Natural killer cell (primary cell): ENCODE measurements at regions not wholly inside any gene's neighbourhood (a gene's known extent, or its start where the extent isn't known, plus 50 kb on each side); places are given as distances from the start of the nearest gene placed in this dataset.

Experiments used
- ATAC-seq, 3 donors: fragments of 150-1000 bp in 2 of 3; fragments of 200-7000 bp in 1 of 3; cut with Tn5 transposase; 1 replicate in 1 of 3; 2 replicates in 2 of 3; pipeline ENCODE4 v1.10.0; 2021; ENCODE audit warnings: mild to moderate bottlenecking in 2 of 3, moderate library complexity in 2 of 3
- DNase-seq, 2 donors: peaks; one replicate each; pipeline versions ENCODE4 v3.0.0 to v3.0.0-alpha.2; 2013 to 2021; ENCODE audit warnings: mixed read lengths in 1 of 2
- H3K27ac ChIP-seq: one replicate; pipeline ENCODE4 v1.5.1; 2013; ENCODE audit warnings: mild to moderate bottlenecking, low read length
- H3K27me3 ChIP-seq: one replicate; pipeline ENCODE4 v1.6.1; 2013; ENCODE audit warnings: low read length; ENCODE audit not compliant: control insufficient read depth, insufficient read depth
- H3K36me3 ChIP-seq: one replicate; pipeline ENCODE4 v1.6.1; 2013; ENCODE audit warnings: low read length; ENCODE audit not compliant: control insufficient read depth, insufficient read depth
- H3K4me1 ChIP-seq: one replicate; pipeline ENCODE4 v1.6.1; 2013; ENCODE audit warnings: low read length; ENCODE audit not compliant: control insufficient read depth, insufficient read depth
- H3K4me3 ChIP-seq: one replicate; pipeline ENCODE4 v1.5.1; 2013; ENCODE audit warnings: low read length
- H3K9me3 ChIP-seq: one replicate; pipeline ENCODE4 v1.6.1; 2013; ENCODE audit warnings: low read length; ENCODE audit not compliant: control insufficient read depth, insufficient read depth
- H3K27ac Mint-ChIP-seq, 2 donors: one replicate each; pipeline ENCODE4 v1.8.0; 2022; ENCODE audit warnings: mild to moderate bottlenecking in 2 of 2, mixed read lengths in 2 of 2, moderate library complexity in 1 of 2
- H3K27me3 Mint-ChIP-seq, 2 donors: one replicate each; pipeline ENCODE4 v1.8.0; 2022; ENCODE audit warnings: low read depth in 2 of 2, mixed read lengths in 2 of 2
- H3K36me3 Mint-ChIP-seq: one replicate; pipeline ENCODE4 v1.8.0; 2022; ENCODE audit warnings: mixed read lengths
- H3K4me1 Mint-ChIP-seq, 2 donors: one replicate each; pipeline ENCODE4 v1.8.0; 2022; ENCODE audit warnings: mixed read lengths in 2 of 2
- H3K4me3 Mint-ChIP-seq: one replicate; pipeline ENCODE4 v1.8.0; 2022; ENCODE audit warnings: mild to moderate bottlenecking, moderate library complexity, mixed read lengths
- H3K9me3 Mint-ChIP-seq, 2 donors: one replicate each; pipeline ENCODE4 v1.8.0; 2022; ENCODE audit warnings: mixed read lengths in 2 of 2
- CTCF ChIP-seq: fragments of 200-600 bp; IDR thresholded peaks from one replicate; pipeline ENCODE4 v1.8.0; 2022; ENCODE audit warnings: antibody characterized with exemption
- WGBS: methylation state at CpG from one replicate; pipeline ENCODE4 v1.1.7; 2013; ENCODE audit warnings: missing lambda C conversion rate; ENCODE audit not compliant: insufficient coverage; 5-methylcytosine and 5-hydroxymethylcytosine counted together
- intact Hi-C: fragments of 100-400 bp; cut with micrococcal nuclease; formaldehyde crosslinking; loops from one replicate; pipeline ENCODE4 v1.14.2; 2022

- Mint-ChIP-seq H3K36me3 (no peaks in the 10 kb centered on the region), H3K27me3 (peaks cover 4 to 18% of the 10 kb centered on the region in 2 donors), H3K27ac (no peak overlapping the region), H3K4me3 (no peak overlapping the region), H3K9me3 (no peaks in the 10 kb centered on the region), H3K4me1 (no peaks in the 10 kb centered on the region)
- H3K36me3 ChIP-seq = no peaks in the 10 kb centered on the region
- no peak overlapping the region for H3K27ac ChIP-seq
- TF ChIP-seq CTCF = no peak
- no peaks in the 10 kb centered on the region for H3K4me1 ChIP-seq
- ATAC-seq (no peak), DNase-seq (no peak)
- no peaks in the 10 kb centered on the region for H3K27me3 ChIP-seq
- H3K4me3 ChIP-seq = no peak overlapping the region
- intact Hi-C loops = no loop called here
- H3K9me3 ChIP-seq = no peaks in the 10 kb centered on the region
Measured at GRCh38 chr2:120494446-120494845, 148.5 kb downstream of the INHBB start.

GRCh38 chr2:120495586-120495985, 149.7 kb downstream of the INHBB start:
- no peak for DNase-seq
- Histone ChIP-seq H3K4me1 (no peaks in the 10 kb centered on the region), H3K36me3 (no peaks in the 10 kb centered on the region), H3K9me3 (no peaks in the 10 kb centered on the region), H3K4me3 (no peak overlapping the region), H3K27ac (no peak overlapping the region), H3K27me3 (no peaks in the 10 kb centered on the region)
- no peaks in the 10 kb centered on the region for H3K9me3 Mint-ChIP-seq
- intact Hi-C loops = no loop called here
- TF ChIP-seq CTCF = no peak
- no peaks in the 10 kb centered on the region for H3K36me3 Mint-ChIP-seq
- no peaks in the 10 kb centered on the region for H3K4me1 Mint-ChIP-seq
- no peak overlapping the region for H3K27ac Mint-ChIP-seq
- no peak for ATAC-seq
- peaks cover 6 to 9% of the 10 kb centered on the region in 2 donors for H3K27me3 Mint-ChIP-seq
- H3K4me3 Mint-ChIP-seq = no peak overlapping the region
- 61% methylated on average over 2 of the region's 2 CpGs for WGBS

GRCh38 chr2:120496235-120496634, 150.3 kb downstream of the INHBB start:
- no peaks in the 10 kb centered on the region for H3K9me3 Mint-ChIP-seq
- H3K36me3 Mint-ChIP-seq = no peaks in the 10 kb centered on the region
- intact Hi-C loops = no loop called here
- H3K4me3 Mint-ChIP-seq = no peak overlapping the region
- no peak for DNase-seq
- Histone ChIP-seq H3K27ac (no peak overlapping the region), H3K4me1 (no peaks in the 10 kb centered on the region), H3K9me3 (no peaks in the 10 kb centered on the region), H3K36me3 (no peaks in the 10 kb centered on the region), H3K27me3 (no peaks in the 10 kb centered on the region), H3K4me3 (no peak overlapping the region)
- no peak for TF ChIP-seq CTCF
- no peak for ATAC-seq
- 70% methylated on average over 7 of the region's 7 CpGs for WGBS
- no peaks in the 10 kb centered on the region for H3K4me1 Mint-ChIP-seq
- H3K27me3 Mint-ChIP-seq = peaks cover 5 to 6% of the 10 kb centered on the region in 2 donors
- H3K27ac Mint-ChIP-seq = no peak overlapping the region

- no peak for ATAC-seq
- no peak overlapping the region for H3K4me3 ChIP-seq
- no peak for TF ChIP-seq CTCF
- H3K9me3 ChIP-seq = no peaks in the 10 kb centered on the region
- H3K27me3 Mint-ChIP-seq = peaks cover 0 to 6% of the 10 kb centered on the region in 2 donors
- 83% methylated on average over 7 of the region's 7 CpGs for WGBS
- H3K27me3 ChIP-seq = no peaks in the 10 kb centered on the region
- no peak overlapping the region for H3K4me3 Mint-ChIP-seq
- no peak overlapping the region for H3K27ac Mint-ChIP-seq
- H3K9me3 Mint-ChIP-seq = no peaks in the 10 kb centered on the region
- H3K27ac ChIP-seq = no peak overlapping the region
- no peaks in the 10 kb centered on the region for H3K4me1 Mint-ChIP-seq
- H3K4me1 ChIP-seq = no peaks in the 10 kb centered on the region
- no peaks in the 10 kb centered on the region for H3K36me3 Mint-ChIP-seq
- H3K36me3 ChIP-seq = no peaks in the 10 kb centered on the region
- no peak for DNase-seq
- intact Hi-C loops = no loop called here
Measured at GRCh38 chr2:120496759-120497158, 150.8 kb downstream of the INHBB start.
